Parathyroid adenoma (tissue), 2 donors: ENCODE measurements at regions not wholly inside any gene's neighbourhood (a gene's known extent, or its start where the extent isn't known, plus 50 kb on each side); places are given as distances from the start of the nearest gene placed in this dataset.
"Not testable (repeated sequence)": the region's sequence is repeated elsewhere in the genome, so short reads cannot be mapped to it uniquely, and the experiment has no call there.

Experiments
- H2AFZ ChIP-seq: fragments of 300-600 bp; sonication (generic); one replicate; pipeline ENCODE4 v1.7.0; 2017; ENCODE audit warnings: antibody characterized with exemption, mild to moderate bottlenecking
- H3K27ac ChIP-seq: fragments of 300-600 bp; sonication (generic); one replicate; pipeline ENCODE4 v1.7.0; 2017
- H3K27me3 ChIP-seq: fragments of 300-600 bp; sonication (generic); one replicate; pipeline ENCODE4 v1.7.0; 2017; ENCODE audit warnings: low read length; ENCODE audit not compliant: control insufficient read depth, insufficient read depth
- H3K36me3 ChIP-seq: fragments of 300-600 bp; sonication (generic); one replicate; pipeline ENCODE4 v1.7.0; 2017; ENCODE audit warnings: low read length; ENCODE audit not compliant: control insufficient read depth, insufficient read depth
- H3K4me1 ChIP-seq: fragments of 300-600 bp; sonication (generic); one replicate; pipeline ENCODE4 v1.7.0; 2017; ENCODE audit warnings: control low read depth
- H3K4me2 ChIP-seq: fragments of 300-600 bp; sonication (generic); one replicate; pipeline ENCODE4 v1.7.0; 2017; ENCODE audit warnings: low read length
- H3K4me3 ChIP-seq: fragments of 300-600 bp; sonication (generic); one replicate; pipeline ENCODE4 v1.7.0; 2017; ENCODE audit warnings: low read depth, low read length
- H3K79me2 ChIP-seq: fragments of 300-600 bp; sonication (generic); one replicate; pipeline ENCODE4 v1.7.0; 2017; ENCODE audit warnings: control low read depth
- H3K9ac ChIP-seq: fragments of 300-600 bp; sonication (generic); one replicate; pipeline ENCODE4 v1.7.0; 2017; ENCODE audit warnings: mild to moderate bottlenecking
- H3K9me3 ChIP-seq: fragments of 300-600 bp; sonication (generic); one replicate; pipeline ENCODE4 v1.7.0; 2017; ENCODE audit warnings: low read length; ENCODE audit not compliant: control insufficient read depth
- CTCF ChIP-seq: fragments of 300-600 bp; sonication (generic); IDR thresholded peaks from one replicate; pipeline ENCODE4 v1.7.0; 2017; ENCODE audit warnings: antibody characterized with exemption, mild to moderate bottlenecking
- donor health status: primary hyperparathyroidism.

- H3K9ac ChIP-seq: no peak overlapping the region
Observed at GRCh38 chr10:78441010-78441409, 407.3 kb downstream of the RPS24 start.

GRCh38 chr10:78441694-78442093, 408.0 kb downstream of the RPS24 start:
- no peak overlapping the region for H3K27ac ChIP-seq
- H3K36me3 ChIP-seq: no peaks in the 10 kb centered on the region
- H3K9me3 ChIP-seq: no peaks in the 10 kb centered on the region
- H3K9ac ChIP-seq: no peak overlapping the region
- H3K27me3 ChIP-seq: no peaks in the 10 kb centered on the region
- no peak overlapping the region for H3K4me2 ChIP-seq
- TF ChIP-seq CTCF: no peak
- no peak overlapping the region for H2AFZ ChIP-seq
- no peak overlapping the region for H3K4me3 ChIP-seq
- H3K79me2 ChIP-seq: no peaks in the 10 kb centered on the region
- H3K4me1 ChIP-seq: peaks cover under 1% of the 10 kb centered on the region

More at GRCh38 chr10:78441010-78441409, 407.3 kb downstream of the RPS24 start:
- no peaks in the 10 kb centered on the region for H3K9me3 ChIP-seq
- no peak overlapping the region for H3K4me3 ChIP-seq
- no peak overlapping the region for H2AFZ ChIP-seq
- no peaks in the 10 kb centered on the region for H3K27me3 ChIP-seq
- no peaks in the 10 kb centered on the region for H3K36me3 ChIP-seq
- TF ChIP-seq CTCF: no peak
- no peaks in the 10 kb centered on the region for H3K4me1 ChIP-seq
- H3K27ac ChIP-seq: no peak overlapping the region
- no peaks in the 10 kb centered on the region for H3K79me2 ChIP-seq
- no peak overlapping the region for H3K4me2 ChIP-seq

- H3K4me1 ChIP-seq: peaks cover 6% of the 10 kb centered on the region
- H2AFZ ChIP-seq: no peak overlapping the region
- no peak overlapping the region for H3K4me2 ChIP-seq
- no peaks in the 10 kb centered on the region for H3K27me3 ChIP-seq
- H3K9me3 ChIP-seq: no peaks in the 10 kb centered on the region
- no peaks in the 10 kb centered on the region for H3K79me2 ChIP-seq
- no peak overlapping the region for H3K27ac ChIP-seq
- TF ChIP-seq CTCF: no peak
- no peaks in the 10 kb centered on the region for H3K36me3 ChIP-seq
- no peak overlapping the region for H3K9ac ChIP-seq
- no peak overlapping the region for H3K4me3 ChIP-seq
Observed at GRCh38 chr10:78442836-78443550, 409.3 kb downstream of the RPS24 start.

- H3K27ac ChIP-seq: no peak overlapping the region
- H3K9ac ChIP-seq: no peak overlapping the region
- no peak overlapping the region for H2AFZ ChIP-seq
- H3K4me1 ChIP-seq: peaks cover 6% of the 10 kb centered on the region
- no peaks in the 10 kb centered on the region for H3K9me3 ChIP-seq
- H3K27me3 ChIP-seq: no peaks in the 10 kb centered on the region
- no peaks in the 10 kb centered on the region for H3K36me3 ChIP-seq
- no peak for TF ChIP-seq CTCF
- H3K79me2 ChIP-seq: no peaks in the 10 kb centered on the region
- H3K4me2 ChIP-seq: no peak overlapping the region
- H3K4me3 ChIP-seq: no peak overlapping the region
Observed at GRCh38 chr10:78443900-78444571, 410.4 kb downstream of the RPS24 start.

- not testable (repeated sequence) for H3K9me3 ChIP-seq, H2AFZ ChIP-seq, H3K4me3 ChIP-seq, H3K27ac ChIP-seq, H3K9ac ChIP-seq, H3K36me3 ChIP-seq, H3K79me2 ChIP-seq, H3K4me2 ChIP-seq, H3K27me3 ChIP-seq
- peaks cover 10% of the 10 kb centered on the region for H3K4me1 ChIP-seq
Observed at GRCh38 chr10:78444741-78445140, 411.1 kb downstream of the RPS24 start.
